ENCODE measurements at regions not wholly inside any gene's neighbourhood (a gene's known extent, or its start where the extent isn't known, plus 50 kb on each side); places are given as distances from the start of the nearest gene placed in this dataset.

DNA sequence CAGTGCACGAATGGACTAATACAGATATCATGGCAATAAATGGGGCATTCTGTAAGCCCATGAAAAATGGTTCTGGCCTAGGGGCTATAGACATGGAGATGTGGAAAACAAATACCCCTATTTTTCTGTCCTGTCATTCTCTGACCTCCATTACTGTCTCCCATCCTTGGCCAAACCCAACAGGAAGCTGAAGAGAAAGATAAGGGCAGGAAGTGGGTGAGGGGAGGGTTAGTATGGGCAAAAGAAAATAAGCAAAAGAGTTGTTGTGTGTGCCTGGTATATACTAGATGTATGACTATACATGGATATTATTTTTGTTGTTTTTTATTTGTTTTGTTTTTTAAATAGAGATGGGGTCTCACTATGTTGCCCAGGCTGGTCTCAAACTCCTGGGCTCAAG, 339.3 kb downstream of the PCNX1 start:
- H2AK5ac ChIP-seq (ENCODE audit: low read depth, low read length) = 0 out of 2 replicates have a peak overlapping the region, but pooled peaks have one; percentile 28

More for the DNA sequence above, 339.3 kb downstream of the PCNX1 start:
- in situ Hi-C loops (cut with MboI; ENCODE audit: low sequenced_read_pairs) (no loop called here), dilution Hi-C loops (cut with HindIII; ENCODE audit: low sequenced_read_pairs, unreplicated experiment) (no loop called here), intact Hi-C loops (cut with micrococcal nuclease) (no loop called here)
- no peaks in the 10 kb centered on the region for H3K79me1 ChIP-seq (ENCODE audit: low read depth in 1 of 2, low read length in 2 of 2)
- no CpG with 5 or more reads among the region's 1 CpG for WGBS, 2 experiments (ENCODE audit: extremely low coverage in 2 of 2, insufficient read length in 1 of 2)
- no peak overlapping the region for H3K4me3 ChIP-seq (ENCODE audit: insufficient read depth, low read depth, low read length)
- H3K27me3 ChIP-seq (ENCODE audit: control insufficient read depth, insufficient read depth, low read length) = no peaks in the 10 kb centered on the region
- ChIA-PET POLR2A (ENCODE audit: unreplicated experiment) (no interaction called here), CTCF (no interaction called here)
- peaks cover 13% of the 10 kb centered on the region for H3K9me1 ChIP-seq (ENCODE audit: insufficient read depth, low read length)
- no peak overlapping the region for H2AFZ ChIP-seq (replicated peaks; ENCODE audit: low read length, poor library complexity)
- TF ChIP-seq, protein P1, sequence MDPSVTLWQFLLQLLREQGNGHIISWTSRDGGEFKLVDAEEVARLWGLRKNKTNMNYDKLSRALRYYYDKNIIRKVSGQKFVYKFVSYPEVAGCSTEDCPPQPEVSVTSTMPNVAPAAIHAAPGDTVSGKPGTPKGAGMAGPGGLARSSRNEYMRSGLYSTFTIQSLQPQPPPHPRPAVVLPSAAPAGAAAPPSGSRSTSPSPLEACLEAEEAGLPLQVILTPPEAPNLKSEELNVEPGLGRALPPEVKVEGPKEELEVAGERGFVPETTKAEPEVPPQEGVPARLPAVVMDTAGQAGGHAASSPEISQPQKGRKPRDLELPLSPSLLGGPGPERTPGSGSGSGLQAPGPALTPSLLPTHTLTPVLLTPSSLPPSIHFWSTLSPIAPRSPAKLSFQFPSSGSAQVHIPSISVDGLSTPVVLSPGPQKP (IDR thresholded peaks at IDR 0.05; ENCODE audit: borderline replicate concordance, low read depth, low read length) = no peak
- TF ChIP-seq FOS (IDR thresholded peaks at IDR 0.05; ENCODE audit: low read depth, low read length) = no peak
- TF ChIP-seq RCOR1 (IDR thresholded peaks at IDR 0.05; ENCODE audit: insufficient replicate concordance, low read length) = no peak
- TF ChIP-seq BHLHE40 (IDR thresholded peaks at IDR 0.05; ENCODE audit: low read depth, low read length) = no peak
- no peak for TF ChIP-seq RFX5 (IDR thresholded peaks at IDR 0.05; ENCODE audit: low read depth, low read length)
- H3K36me3 ChIP-seq (ENCODE audit: control insufficient read depth, insufficient read depth, low read length) = no peaks in the 10 kb centered on the region
- H3K18ac ChIP-seq (ENCODE audit: low read depth, low read length) = peak overlapping the region; percentile 91; the same call in 1 of the 2 replicates
- H4K91ac ChIP-seq (ENCODE audit: insufficient read depth, low read depth, low read length) = peak overlapping the region; percentile 29; the same call in 1 of the 2 replicates
- H2AK9ac ChIP-seq (replicated peaks; ENCODE audit: low read depth, low read length, poor library complexity) = no peak overlapping the region
- no peak overlapping the region for H3K27ac ChIP-seq (ENCODE audit: insufficient read depth, low read length)
- peak overlapping the region in 1 of 2 experiments; percentile 74; a peak in 2 of 4 replicates for H4K8ac ChIP-seq (ENCODE audit: low read depth in 2 of 2, low read length in 2 of 2)
- peak overlapping the region; percentile 89 for H2BK5ac ChIP-seq (ENCODE audit: low read depth, low read length, poor library complexity, severe bottlenecking)
- H3K4me1 ChIP-seq (ENCODE audit: control insufficient read depth, insufficient read depth, low read length) = peaks cover 32% of the 10 kb centered on the region
- H3K14ac ChIP-seq (replicated peaks; ENCODE audit: low read depth, low read length) = peak overlapping the region; percentile 47; the same call in 1 of the 2 replicates
- no peak overlapping the region for H3K23ac ChIP-seq (ENCODE audit: low read depth, low read length)
- H3K4ac ChIP-seq (ENCODE audit: low read depth, low read length) = peak overlapping the region; percentile 6; the same call in 1 of the 2 replicates
- no peak overlapping the region for H3K56ac ChIP-seq (ENCODE audit: extremely low read depth, insufficient read depth, low read length)
- no peak overlapping the region for H3K9ac ChIP-seq (ENCODE audit: low read depth, low read length)
- H4K20me1 ChIP-seq (ENCODE audit: insufficient read depth, low read length) = no peaks in the 10 kb centered on the region
- peak overlapping the region; percentile 4; the same call in 1 of the 2 replicates for H4K5ac ChIP-seq (ENCODE audit: low read depth, low read length)
- no TSS peak for BruUV-seq (replicated peaks)
- no peak for DNase-seq
- peak overlapping the region; percentile 75; the same call in 1 of the 2 replicates for H2BK120ac ChIP-seq (ENCODE audit: low read depth, low read length)
- H2BK15ac ChIP-seq (ENCODE audit: low read depth, low read length) = peak overlapping the region; percentile 83; the same call in 2 of the 3 replicates
- H2BK20ac ChIP-seq (ENCODE audit: low read depth, low read length) = peak overlapping the region; percentile 46; the same call in 1 of the 2 replicates
- ATAC-seq (ENCODE audit: low read depth) = no peak
- no peaks in the 10 kb centered on the region for H3K9me3 ChIP-seq (ENCODE audit: control insufficient read depth, insufficient read depth, low read length)
- H3K4me2 ChIP-seq (ENCODE audit: low read depth, low read length) = no peak overlapping the region
